Heart left ventricle (tissue), 16 donors: ENCODE measurements at regions not wholly inside any gene's neighbourhood (a gene's known extent, or its start where the extent isn't known, plus 50 kb on each side); places are given as distances from the start of the nearest gene placed in this dataset.

Experiments used
- ATAC-seq, 4 donors: fragments of 200-7000 bp; cut with Tn5 transposase; one replicate each; pipeline ENCODE4 v1.9.1; 2020 to 2022; ENCODE audit warnings: moderate library complexity in 4 of 4, mild to moderate bottlenecking in 3 of 4, moderate number of reproducible peaks in 1 of 4
- DNase-seq, 5 donors: peaks; one replicate each; pipeline ENCODE4 v3.0.0-alpha.2; 2020
- H3K27ac ChIP-seq, 12 donors: fragments of 200-600 bp; sonication (generic) in 4 of 12; one replicate each; pipeline versions ENCODE4 v1.5.0 to v1.8.0; 2016 to 2022; ENCODE audit warnings: mild to moderate bottlenecking in 2 of 12
- H3K27me3 ChIP-seq, 9 donors: fragments of 200-600 bp; sonication (generic) in 2 of 9; one replicate each; pipeline versions ENCODE4 v1.5.1 to v1.8.0; 2016 to 2022; ENCODE audit warnings: mild to moderate bottlenecking in 3 of 9
- H3K36me3 ChIP-seq, 9 donors: fragments of 200-600 bp; sonication (generic) in 2 of 9; one replicate each; pipeline versions ENCODE4 v1.5.0 to v1.8.0; 2018 to 2022; ENCODE audit warnings: mild to moderate bottlenecking in 2 of 9
- H3K4me1 ChIP-seq, 12 donors: fragments of 200-600 bp; sonication (generic) in 4 of 12; one replicate each; pipeline versions ENCODE4 v1.5.0 to v1.8.0; 2016 to 2022; ENCODE audit warnings: mild to moderate bottlenecking in 3 of 12
- H3K4me3 ChIP-seq, 12 donors: fragments of 200-600 bp; sonication (generic) in 4 of 12; one replicate each; pipeline versions ENCODE4 v1.5.0 to v1.8.0; 2017 to 2022; ENCODE audit warnings: mild to moderate bottlenecking in 9 of 12, moderate library complexity in 4 of 12
- H3K9me3 ChIP-seq, 12 donors: fragments of 200-600 bp; sonication (generic) in 4 of 12; one replicate each; pipeline versions ENCODE4 v1.5.0 to v1.8.0; 2016 to 2022; ENCODE audit warnings: mild to moderate bottlenecking in 1 of 12
- POLR2A ChIP-seq, 2 donors: fragments of 450-650 bp; IDR thresholded peaks; one replicate each; pipeline ENCODE4 v1.6.1; 2017; ENCODE audit warnings: antibody characterized with exemption in 2 of 2, mild to moderate bottlenecking in 2 of 2, moderate library complexity in 2 of 2
- WGBS, 4 donors: extraction: QIAGEN DNeasy Blood & Tissue Kit in 2 of 4; methylation state at CpG; one replicate each; pipeline versions ENCODE4 v1.1.5 to v1.1.7; 2013 to 2018; 5-methylcytosine and 5-hydroxymethylcytosine counted together
- intact Hi-C, 10 donors: fragments of 100-400 bp; cut with DNase I; formaldehyde crosslinking; loops; one replicate each; pipeline versions ENCODE4 v1.11.1 to v1.14.2; 2022
- TF ChIP-seq, protein P1 (sequence below), 12 donors: fragments of 200-600 bp; sonication (generic) in 4 of 12; IDR thresholded peaks; one replicate each; pipeline versions ENCODE4 v1.5.0 to v1.8.0; 2018 to 2022; ENCODE audit warnings: antibody characterized with exemption in 12 of 12, mild to moderate bottlenecking in 5 of 12
- donor health status: ischemic (EF 13 %, LVEDD 7.1; RV severe dilation, severe dysfunction).
- donor health status: healthy with polysubstance abuse.
- donor health status: DM: no; HTN: yes; CAD: no.
- donor health status: DM: no; HTN: no; CAD: no.
- donor health status: ischemic (EF 25% LVEDD 6.9; RV normal size, moderate dysfunction).
- donor health status: ischemic (EF 25% LVEDD 5.7; RV mildly dilated, moderate dysfunction).
- donor health status: healthy.
- donor health status: DM: yes; HTN: yes; CAD: no.
- donor health status: ischemic (EF 35%, LVEDD 5.7; RV mildly dilated, moderate dysfunction).
- donor health status: nonischemic (EF 11% LVEDD 7.7; RV severe dilation, severe dysfunction).
- donor health status: DM: yes; HTN: yes; CAD: no.
- donor health status: PGD.
- donor health status: ischemic (EF 29% LVEDD 5.4; RV normal size, mild dysfunction).
- donor health status: nonischemic (EF 23%, LVEDD 6.1; RV moderate dilation, normal function).

DNA sequence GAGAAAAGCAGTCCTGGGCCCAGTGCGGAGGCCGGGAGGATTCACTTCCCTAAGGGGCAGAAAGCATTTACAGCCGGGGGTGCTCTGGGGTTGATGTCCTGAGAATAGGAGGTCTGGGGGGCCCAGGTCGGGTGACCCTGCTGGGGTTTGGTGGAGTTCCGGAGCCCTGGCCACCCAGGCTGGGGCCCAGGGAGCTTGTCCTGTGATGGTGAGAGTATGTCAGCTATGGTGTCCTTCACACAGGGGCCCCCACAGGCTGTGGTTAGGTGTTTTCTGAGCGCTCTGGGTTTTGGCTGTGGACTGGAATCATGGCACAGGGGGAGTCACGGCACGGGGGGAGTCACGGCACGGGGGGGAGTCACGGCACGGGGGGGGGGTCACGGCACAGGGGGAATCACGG lies 54.5 kb upstream of the TMEM18 start:
- Histone ChIP-seq H3K9me3 (no peaks in the 10 kb centered on the region), H3K27ac (no peak overlapping the region), H3K4me1 (no peaks in the 10 kb centered on the region), H3K27me3 (peaks cover 0 to 30% (median 4%) of the 10 kb centered on the region in 9 donors), H3K4me3 (no peak overlapping the region), H3K36me3 (no peaks in the 10 kb centered on the region)
- ATAC-seq (no peak), DNase-seq (no peak)
- intact Hi-C loops: no loop called here
- WGBS, 4 donors: 45 to 95% (median 74%) methylated on average over 4 to 14 of the region's 14 CpGs
- TF ChIP-seq, protein P1, sequence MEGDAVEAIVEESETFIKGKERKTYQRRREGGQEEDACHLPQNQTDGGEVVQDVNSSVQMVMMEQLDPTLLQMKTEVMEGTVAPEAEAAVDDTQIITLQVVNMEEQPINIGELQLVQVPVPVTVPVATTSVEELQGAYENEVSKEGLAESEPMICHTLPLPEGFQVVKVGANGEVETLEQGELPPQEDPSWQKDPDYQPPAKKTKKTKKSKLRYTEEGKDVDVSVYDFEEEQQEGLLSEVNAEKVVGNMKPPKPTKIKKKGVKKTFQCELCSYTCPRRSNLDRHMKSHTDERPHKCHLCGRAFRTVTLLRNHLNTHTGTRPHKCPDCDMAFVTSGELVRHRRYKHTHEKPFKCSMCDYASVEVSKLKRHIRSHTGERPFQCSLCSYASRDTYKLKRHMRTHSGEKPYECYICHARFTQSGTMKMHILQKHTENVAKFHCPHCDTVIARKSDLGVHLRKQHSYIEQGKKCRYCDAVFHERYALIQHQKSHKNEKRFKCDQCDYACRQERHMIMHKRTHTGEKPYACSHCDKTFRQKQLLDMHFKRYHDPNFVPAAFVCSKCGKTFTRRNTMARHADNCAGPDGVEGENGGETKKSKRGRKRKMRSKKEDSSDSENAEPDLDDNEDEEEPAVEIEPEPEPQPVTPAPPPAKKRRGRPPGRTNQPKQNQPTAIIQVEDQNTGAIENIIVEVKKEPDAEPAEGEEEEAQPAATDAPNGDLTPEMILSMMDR (IDR thresholded peaks at IDR 0.05): no peak
- TF ChIP-seq POLR2A (IDR thresholded peaks at IDR 0.05): no peak

DNA sequence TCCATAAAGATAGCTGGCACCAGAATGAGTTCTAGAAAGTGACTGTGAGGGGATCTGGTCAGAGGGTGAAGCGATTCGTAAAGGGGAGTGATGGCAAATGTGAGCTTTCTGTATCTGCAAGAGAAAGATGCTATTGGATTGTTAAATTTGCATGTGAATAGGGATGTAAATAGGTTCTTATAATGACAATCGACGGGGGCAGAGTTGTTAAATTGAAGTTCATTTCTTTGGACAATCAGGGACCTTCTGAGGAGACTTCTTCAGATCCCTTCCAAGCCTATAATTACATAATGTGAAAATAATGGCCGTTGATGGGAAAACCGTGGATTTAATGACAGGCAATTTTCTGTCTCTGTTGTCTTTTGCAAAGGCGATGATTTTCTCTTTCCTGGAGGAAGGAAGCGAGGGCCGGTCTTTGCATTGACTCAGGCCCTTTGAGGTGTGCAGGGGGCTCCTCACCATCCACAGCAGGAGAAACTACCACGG lies 52.2 kb upstream of the TMEM18 start:
- peaks cover 0 to 13% (median 4%) of the 10 kb centered on the region in 9 donors for H3K27me3 ChIP-seq

DNA sequence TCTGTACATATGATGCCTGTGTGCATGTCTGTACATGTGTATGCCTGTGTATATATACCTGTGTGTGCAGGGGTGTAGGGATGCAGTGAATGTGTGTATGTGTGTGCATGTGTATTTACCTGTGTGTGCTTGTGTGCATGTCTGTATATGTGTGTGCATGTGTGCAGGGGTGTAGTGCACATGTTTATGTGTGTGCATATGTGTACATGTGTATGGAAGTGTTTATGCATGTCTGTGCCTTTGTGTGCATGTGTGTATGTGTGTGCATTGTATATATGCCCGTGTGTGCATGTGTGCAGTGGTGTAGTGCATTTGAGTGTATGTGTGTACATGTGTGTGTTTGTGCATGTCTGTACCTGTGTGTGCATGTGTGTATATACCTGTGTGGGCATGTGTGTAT lies 51.0 kb upstream of the TMEM18 start:
- Histone ChIP-seq H3K27ac (no peak overlapping the region), H3K4me3 (no peak overlapping the region), H3K4me1 (no peaks in the 10 kb centered on the region), H3K36me3 (no peaks in the 10 kb centered on the region), H3K27me3 (peaks cover 0 to 22% (median 7%) of the 10 kb centered on the region in 9 donors), H3K9me3 (no peaks in the 10 kb centered on the region)
- intact Hi-C loops: loop anchor here in 1 of 10 donors (2.0 kb wide), 1 partner anchor 17 kb away; no protein-coding TSS in a partner anchor
- TF ChIP-seq POLR2A (IDR thresholded peaks at IDR 0.05): no peak
- DNase-seq (no peak), ATAC-seq (no peak)
- WGBS, 4 donors: 87 to 100% (median 94%) methylated on average over 1 of the region's 1 CpG

More for the DNA sequence above, 52.2 kb upstream of the TMEM18 start:
- intact Hi-C loops: loop anchor here in 1 of 10 donors (2.0 kb wide), 1 partner anchor 19 kb away; no protein-coding TSS in a partner anchor
- Histone ChIP-seq H3K4me1 (no peaks in the 10 kb centered on the region), H3K27ac (no peak overlapping the region), H3K9me3 (no peaks in the 10 kb centered on the region), H3K4me3 (no peak overlapping the region), H3K36me3 (no peaks in the 10 kb centered on the region)
- no peak for DNase-seq
- WGBS, 4 donors: 23 to 32% (median 27%) methylated on average over 10 of the region's 10 CpGs
- TF ChIP-seq POLR2A (IDR thresholded peaks at IDR 0.05): no peak
- TF ChIP-seq, protein P1 (IDR thresholded peaks at IDR 0.05): no peak
- no peak for ATAC-seq

DNA sequence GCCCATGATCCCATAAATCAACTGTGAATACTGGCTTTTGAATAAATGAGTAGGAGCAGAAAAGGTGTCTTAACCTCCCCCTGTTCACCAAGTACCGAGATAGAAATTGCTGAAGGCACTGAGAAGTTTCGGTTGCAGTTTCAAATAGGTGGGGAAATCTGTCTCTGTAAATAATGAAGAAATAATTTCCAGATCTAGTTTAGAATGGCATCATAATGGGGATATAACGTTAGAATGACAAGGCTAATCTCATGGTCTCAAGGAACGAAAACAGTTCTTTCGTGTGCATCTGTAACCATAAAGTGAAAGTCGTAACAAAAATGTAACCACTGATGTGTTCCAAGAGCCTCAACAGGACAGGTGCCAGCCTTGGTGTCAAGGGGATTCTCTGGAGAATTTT lies 49.9 kb upstream of the TMEM18 start:
- no peak for TF ChIP-seq POLR2A (IDR thresholded peaks at IDR 0.05)
- TF ChIP-seq, protein P1 (IDR thresholded peaks at IDR 0.05): no peak
- ATAC-seq (no peak), DNase-seq (no peak)
- no peaks in the 10 kb centered on the region for H3K4me1 ChIP-seq
- H3K4me3 ChIP-seq: no peak overlapping the region
- no peaks in the 10 kb centered on the region for H3K9me3 ChIP-seq
- H3K27me3 ChIP-seq: peaks cover 0 to 27% (median 7%) of the 10 kb centered on the region in 9 donors
- WGBS, 4 donors: 84 to 93% (median 86%) methylated on average over 6 of the region's 6 CpGs
- no peaks in the 10 kb centered on the region for H3K36me3 ChIP-seq
- H3K27ac ChIP-seq: no peak overlapping the region
- intact Hi-C loops: no loop called here
